CD4-positive, alpha-beta memory T cell (primary cell): ENCODE measurements at regions not wholly inside any gene's neighbourhood (a gene's known extent, or its start where the extent isn't known, plus 50 kb on each side); places are given as distances from the start of the nearest gene placed in this dataset.

ENCODE experiments used
- CTCF ChIA-PET: fragments of 350-600 bp; sonication (Branson Sonifier 250); formaldehyde crosslinking; loops from one replicate; lab custom pipeline; 2021; ENCODE audit warnings: inconsistent platforms; ENCODE audit not compliant: partially characterized antibody; lab: Charles Lee
- POLR2A ChIA-PET: fragments of 350-600 bp; sonication (Branson Sonifier 250); formaldehyde crosslinking; loops from one replicate; lab custom pipeline; 2021; ENCODE audit not compliant: partially characterized antibody; lab: Charles Lee
- DNase-seq, 5 donors: peaks; one replicate each; pipeline versions ENCODE4 v3.0.0 to v3.0.0-alpha.2; 2020 to 2022; ENCODE audit warnings: mixed read lengths in 1 of 5
- H3K27ac ChIP-seq: one replicate; pipeline ENCODE4 v1.7.0; 2013; ENCODE audit warnings: low read depth, low read length
- H3K27me3 ChIP-seq: 2 replicates; pipeline ENCODE4 v1.7.0; 2013; ENCODE audit warnings: mild to moderate bottlenecking, low read length, moderate library complexity; ENCODE audit not compliant: insufficient read depth
- H3K36me3 ChIP-seq: 2 replicates; pipeline ENCODE4 v1.7.0; 2013; ENCODE audit warnings: mild to moderate bottlenecking, low read length, moderate library complexity; ENCODE audit not compliant: insufficient read depth
- H3K4me1 ChIP-seq: 2 replicates; pipeline ENCODE4 v1.7.0; 2013; ENCODE audit warnings: mild to moderate bottlenecking, low read length, moderate library complexity; ENCODE audit not compliant: insufficient read depth
- H3K4me3 ChIP-seq, 2 donors: one replicate each; pipeline ENCODE4 v1.7.0; 2013; ENCODE audit warnings: low read length in 2 of 2, mild to moderate bottlenecking in 1 of 2
- H3K9me3 ChIP-seq, 2 donors: one replicate each; pipeline ENCODE4 v1.7.0; 2013; ENCODE audit warnings: low read length in 2 of 2, control low read depth in 1 of 2; ENCODE audit not compliant: control insufficient read depth in 1 of 2
- H3K27ac Mint-ChIP-seq, 7 donors: one replicate each; pipeline ENCODE4 v1.8.0; 2020 to 2021; ENCODE audit warnings: mixed read lengths in 7 of 7, mild to moderate bottlenecking in 6 of 7, inconsistent platforms in 3 of 7, moderate library complexity in 3 of 7
- H3K27me3 Mint-ChIP-seq, 2 donors: one replicate each; pipeline ENCODE4 v1.8.0; 2020 to 2021; ENCODE audit warnings: mixed read lengths in 2 of 2
- H3K36me3 Mint-ChIP-seq, 2 donors: one replicate each; pipeline ENCODE4 v1.8.0; 2020 to 2021; ENCODE audit warnings: mixed read lengths in 2 of 2, inconsistent platforms in 1 of 2, mild to moderate bottlenecking in 1 of 2
- H3K4me1 Mint-ChIP-seq, 4 donors: one replicate each; pipeline ENCODE4 v1.8.0; 2020 to 2021; ENCODE audit warnings: mixed read lengths in 4 of 4, mild to moderate bottlenecking in 1 of 4
- H3K4me3 Mint-ChIP-seq, 8 donors: one replicate each; pipeline ENCODE4 v1.8.0; 2020 to 2021; ENCODE audit warnings: mixed read lengths in 8 of 8, mild to moderate bottlenecking in 7 of 8, moderate library complexity in 6 of 8, inconsistent platforms in 3 of 8
- H3K9me3 Mint-ChIP-seq, 8 donors: one replicate each; pipeline ENCODE4 v1.8.0; 2020 to 2021; ENCODE audit warnings: mixed read lengths in 8 of 8, mild to moderate bottlenecking in 5 of 8, inconsistent platforms in 3 of 8, moderate library complexity in 1 of 8
- intact Hi-C: fragments of 100-400 bp; cut with micrococcal nuclease; formaldehyde crosslinking; loops from one replicate; pipeline ENCODE4 v1.15.1; 2023

GRCh38 chr1:39154553-39155421 is 49.7 kb upstream of the MACF1 start:
- peak overlapping the region in 2 of 7 donors; percentile 6 to 31 for H3K27ac Mint-ChIP-seq
- H3K27me3 ChIP-seq: no peaks in the 10 kb centered on the region
- H3K36me3 ChIP-seq: no peaks in the 10 kb centered on the region
- peaks cover 0 to 4% (median 1%) of the 10 kb centered on the region in 4 donors for H3K4me1 Mint-ChIP-seq
- ChIA-PET POLR2A (no interaction called here), CTCF (no interaction called here)
- H3K4me3 ChIP-seq: no peak overlapping the region
- H3K27me3 Mint-ChIP-seq: peaks cover 0 to 4% of the 10 kb centered on the region in 2 donors
- H3K36me3 Mint-ChIP-seq: no peaks in the 10 kb centered on the region
- no peaks in the 10 kb centered on the region for H3K9me3 ChIP-seq
- no peaks in the 10 kb centered on the region for H3K4me1 ChIP-seq
- no peak overlapping the region for H3K4me3 Mint-ChIP-seq
- no peak overlapping the region for H3K27ac ChIP-seq
- intact Hi-C loops: no loop called here
- DNase-seq: no peak
- no peaks in the 10 kb centered on the region for H3K9me3 Mint-ChIP-seq
